HEK293 (cell line): ENCODE measurements at regions not wholly inside any gene's neighbourhood (a gene's known extent, or its start where the extent isn't known, plus 50 kb on each side); places are given as distances from the start of the nearest gene placed in this dataset.

ENCODE experiments used
- CTCF ChIA-PET: fragments of 350-600 bp; formaldehyde crosslinking; extraction: SDS; loops from one replicate; lab custom pipeline; 2021; ENCODE audit warnings: antibody characterized with exemption; lab: Yijun Ruan, JAX
- POLR2A ChIA-PET: fragments of 300-600 bp; formaldehyde crosslinking; extraction: SDS; loops from one replicate; lab custom pipeline; 2020; ENCODE audit warnings: antibody characterized with exemption, inconsistent platforms; lab: Yijun Ruan, JAX
- H3K27ac ChIP-seq: fragments of 200-500 bp; sonication (Bioruptor generic); 2 replicates; pipeline ENCODE4 v1.5.1; 2014; ENCODE audit warnings: low read depth, low read length, control low read depth, inconsistent platforms; ENCODE audit errors: extremely low read depth
- H3K36me3 ChIP-seq, 2 experiments: fragments of 200-500 bp in 1 of 2; sonication (Bioruptor generic) in 1 of 2; 1 replicate in 1 of 2; 2 replicates in 1 of 2; pipeline ENCODE4 v1.5.1; 2014 to 2017; ENCODE audit warnings: inconsistent platforms in 2 of 2, low read length in 2 of 2; ENCODE audit not compliant: control insufficient read depth in 2 of 2, insufficient read depth in 1 of 2
- H3K4me1 ChIP-seq: fragments of 200-500 bp; sonication (Bioruptor generic); 2 replicates; pipeline ENCODE4 v1.5.1; 2014; ENCODE audit warnings: mild to moderate bottlenecking, low read length, inconsistent platforms; ENCODE audit not compliant: control insufficient read depth, insufficient read depth
- H3K4me3 ChIP-seq: 2 replicates; pipeline ENCODE4 v1.5.1; 2011; ENCODE audit warnings: low read depth, mild to moderate bottlenecking, control low read depth, low read length, moderate library complexity
- H3K9me3 ChIP-seq: fragments of 200-500 bp; sonication (Bioruptor generic); 2 replicates; pipeline ENCODE4 v1.5.1; 2014; ENCODE audit warnings: low read depth, low read length, inconsistent platforms; ENCODE audit not compliant: control insufficient read depth, insufficient read depth
- BCL11A ChIP-seq: fragments of 450-650 bp; formaldehyde crosslinking; IDR thresholded peaks from 2 replicates; pipeline ENCODE4 v1.5.1; 2016; ENCODE audit warnings: low read depth, missing biosample characterization, missing genetic modification characterization
- GLI2 ChIP-seq: fragments of 450-650 bp; formaldehyde crosslinking; IDR thresholded peaks from 2 replicates; pipeline ENCODE4; 2017; ENCODE audit warnings: missing biosample characterization, missing genetic modification characterization, low read depth, borderline replicate concordance
- MEIS1 ChIP-seq: sonication (generic); formaldehyde crosslinking; IDR thresholded peaks from 2 replicates; pipeline ENCODE4 v1.8.1; 2022; ENCODE audit warnings: missing genetic modification reagents, mild to moderate bottlenecking, borderline replicate concordance
- OVOL3 ChIP-seq: fragments of 450-650 bp; formaldehyde crosslinking; IDR thresholded peaks from 2 replicates; pipeline ENCODE4 v1.5.1; 2016; ENCODE audit warnings: missing biosample characterization, missing genetic modification characterization
- PATZ1 ChIP-seq: fragments of 450-650 bp; formaldehyde crosslinking; IDR thresholded peaks from 2 replicates; pipeline ENCODE4 v1.5.1; 2016; ENCODE audit warnings: missing biosample characterization, missing genetic modification characterization
- YY1 ChIP-seq: fragments of 450-650 bp; formaldehyde crosslinking; IDR thresholded peaks from 2 replicates; pipeline ENCODE4 v1.5.1; 2018; ENCODE audit warnings: missing biosample characterization, missing genetic modification characterization
- ZBTB10 ChIP-seq: fragments of 450-650 bp; formaldehyde crosslinking; IDR thresholded peaks from 2 replicates; pipeline ENCODE4 v1.5.1; 2016; ENCODE audit warnings: missing biosample characterization, missing genetic modification characterization
- ZBTB21 ChIP-seq: fragments of 450-650 bp; formaldehyde crosslinking; IDR thresholded peaks from 2 replicates; pipeline ENCODE4 v1.5.1; 2017; ENCODE audit warnings: missing biosample characterization, missing genetic modification characterization
- ZBTB8A ChIP-seq: fragments of 450-650 bp; formaldehyde crosslinking; IDR thresholded peaks from 2 replicates; pipeline ENCODE4 v1.5.1; 2016; ENCODE audit warnings: missing biosample characterization, missing genetic modification characterization
- ZFP69B ChIP-seq: fragments of 450-650 bp; formaldehyde crosslinking; IDR thresholded peaks from 2 replicates; pipeline ENCODE4 v1.5.1; 2016; ENCODE audit warnings: missing biosample characterization, missing genetic modification characterization
- ZNF169 ChIP-seq: fragments of 450-650 bp; formaldehyde crosslinking; IDR thresholded peaks from 2 replicates; pipeline ENCODE4 v1.5.1; 2016; ENCODE audit warnings: missing biosample characterization, missing genetic modification characterization
- ZNF239 ChIP-seq: fragments of 450-650 bp; formaldehyde crosslinking; IDR thresholded peaks from 2 replicates; pipeline ENCODE4 v1.5.1; 2016; ENCODE audit warnings: missing biosample characterization, missing genetic modification characterization
- ZNF404 ChIP-seq: fragments of 450-650 bp; formaldehyde crosslinking; IDR thresholded peaks from 2 replicates; pipeline ENCODE4 v1.5.1; 2017; ENCODE audit warnings: missing biosample characterization, missing genetic modification characterization
- ZNF555 ChIP-seq: fragments of 450-650 bp; formaldehyde crosslinking; conservative IDR thresholded peaks from 2 replicates; pipeline ENCODE4 v1.5.1; 2017; ENCODE audit warnings: missing biosample characterization, mild to moderate bottlenecking, missing genetic modification characterization, inconsistent platforms
- ZNF560 ChIP-seq: fragments of 450-650 bp; formaldehyde crosslinking; IDR thresholded peaks from 2 replicates; pipeline ENCODE4 v1.5.1; 2017; ENCODE audit warnings: missing biosample characterization, missing genetic modification characterization, borderline replicate concordance
- ZNF610 ChIP-seq: fragments of 450-650 bp; formaldehyde crosslinking; IDR thresholded peaks from 2 replicates; pipeline ENCODE4 v1.5.1; 2016; ENCODE audit warnings: missing biosample characterization, missing genetic modification characterization, borderline replicate concordance
- ZNF621 ChIP-seq: fragments of 450-650 bp; formaldehyde crosslinking; IDR thresholded peaks from 2 replicates; pipeline ENCODE4 v1.5.1; 2017; ENCODE audit warnings: missing biosample characterization, missing genetic modification characterization
- ZNF704 ChIP-seq: fragments of 450-650 bp; formaldehyde crosslinking; IDR thresholded peaks from 2 replicates; pipeline ENCODE4 v1.5.1; 2016; ENCODE audit warnings: missing biosample characterization, missing genetic modification characterization
- ZNF707 ChIP-seq: fragments of 450-650 bp; formaldehyde crosslinking; IDR thresholded peaks from 2 replicates; pipeline ENCODE4 v1.5.1; 2016; ENCODE audit warnings: missing biosample characterization, missing genetic modification characterization
- ZNF785 ChIP-seq: fragments of 450-650 bp; formaldehyde crosslinking; IDR thresholded peaks from 2 replicates; pipeline ENCODE4 v1.5.1; 2016; ENCODE audit warnings: missing biosample characterization, missing genetic modification characterization
- ZSCAN18 ChIP-seq: fragments of 450-650 bp; formaldehyde crosslinking; IDR thresholded peaks from 2 replicates; pipeline ENCODE4 v1.5.1; 2016; ENCODE audit warnings: missing biosample characterization, missing genetic modification characterization
- TF ChIP-seq, protein P1 (sequence below): fragments of 450-650 bp; formaldehyde crosslinking; IDR thresholded peaks from 2 replicates; pipeline ENCODE4 v1.5.1; 2016; ENCODE audit warnings: missing biosample characterization, missing genetic modification characterization

DNA sequence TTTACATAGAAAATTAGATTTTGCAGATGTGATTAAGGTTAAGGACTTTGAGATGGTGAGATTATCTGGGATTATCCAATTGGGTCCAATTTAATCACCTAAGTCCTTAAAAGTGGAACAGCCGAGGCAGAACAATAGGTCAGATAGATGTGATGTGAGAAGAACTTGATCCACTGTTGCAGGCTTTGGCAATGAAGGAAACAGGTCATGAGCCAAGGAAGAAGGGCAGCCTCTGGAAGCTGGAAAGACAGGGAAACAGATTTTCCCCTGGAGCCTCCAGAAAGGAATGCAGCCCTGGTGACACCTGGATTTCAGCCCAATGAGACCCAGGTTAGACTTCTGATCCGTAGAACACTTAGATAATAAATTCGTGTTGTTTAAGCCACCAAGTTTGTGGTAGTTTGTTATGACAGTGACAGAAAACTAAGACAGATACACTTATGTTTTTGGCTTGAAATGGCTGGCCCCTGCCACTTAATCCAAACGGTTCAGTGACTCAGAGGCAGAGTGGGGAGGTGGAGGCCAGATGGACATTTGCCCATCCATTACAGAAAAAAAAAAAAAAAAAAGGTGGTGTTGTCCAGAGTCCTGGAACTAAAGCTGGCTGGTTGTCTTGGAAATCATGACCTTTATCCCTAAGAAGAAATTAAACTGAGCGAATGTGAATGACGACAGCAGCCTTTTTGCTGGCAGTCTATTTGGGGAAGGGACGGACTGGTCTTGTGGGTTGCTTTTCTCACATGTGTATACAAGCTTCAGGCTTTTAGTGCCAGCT lies 181.9 kb upstream of the NRXN3 start (continued):
- TF ChIP-seq ZSCAN18 (tag by site-specific recombination) (no peak), ZNF785 (tag by site-specific recombination) (no peak)

- POLR2A ChIA-PET, result no interaction called here
- Histone ChIP-seq H3K4me3 (no peak overlapping the region), H3K36me3 (no peaks in the 10 kb centered on the region), H3K9me3 (no peaks in the 10 kb centered on the region), H3K4me1 (0 out of 2 replicates have a peak, but pooled peaks cover 5% of the 10 kb centered on the region), H3K27ac (no peak overlapping the region)
- CTCF ChIA-PET, result interaction anchor here (0.7 to 0.9 kb wide), 2 partner anchors 9 to 127 kb away, joined by 4 to 6 read pairs; no protein-coding TSS in a partner anchor
- TF ChIP-seq ZFP69B (tag by site-specific recombination), result no peak
- no peak for TF ChIP-seq ZBTB8A
- no peak for TF ChIP-seq ZNF610 (tag by site-specific recombination)
- no peak for TF ChIP-seq ZNF555
- no peak for TF ChIP-seq ZNF239 (tag by site-specific recombination)
- TF ChIP-seq, protein P1, sequence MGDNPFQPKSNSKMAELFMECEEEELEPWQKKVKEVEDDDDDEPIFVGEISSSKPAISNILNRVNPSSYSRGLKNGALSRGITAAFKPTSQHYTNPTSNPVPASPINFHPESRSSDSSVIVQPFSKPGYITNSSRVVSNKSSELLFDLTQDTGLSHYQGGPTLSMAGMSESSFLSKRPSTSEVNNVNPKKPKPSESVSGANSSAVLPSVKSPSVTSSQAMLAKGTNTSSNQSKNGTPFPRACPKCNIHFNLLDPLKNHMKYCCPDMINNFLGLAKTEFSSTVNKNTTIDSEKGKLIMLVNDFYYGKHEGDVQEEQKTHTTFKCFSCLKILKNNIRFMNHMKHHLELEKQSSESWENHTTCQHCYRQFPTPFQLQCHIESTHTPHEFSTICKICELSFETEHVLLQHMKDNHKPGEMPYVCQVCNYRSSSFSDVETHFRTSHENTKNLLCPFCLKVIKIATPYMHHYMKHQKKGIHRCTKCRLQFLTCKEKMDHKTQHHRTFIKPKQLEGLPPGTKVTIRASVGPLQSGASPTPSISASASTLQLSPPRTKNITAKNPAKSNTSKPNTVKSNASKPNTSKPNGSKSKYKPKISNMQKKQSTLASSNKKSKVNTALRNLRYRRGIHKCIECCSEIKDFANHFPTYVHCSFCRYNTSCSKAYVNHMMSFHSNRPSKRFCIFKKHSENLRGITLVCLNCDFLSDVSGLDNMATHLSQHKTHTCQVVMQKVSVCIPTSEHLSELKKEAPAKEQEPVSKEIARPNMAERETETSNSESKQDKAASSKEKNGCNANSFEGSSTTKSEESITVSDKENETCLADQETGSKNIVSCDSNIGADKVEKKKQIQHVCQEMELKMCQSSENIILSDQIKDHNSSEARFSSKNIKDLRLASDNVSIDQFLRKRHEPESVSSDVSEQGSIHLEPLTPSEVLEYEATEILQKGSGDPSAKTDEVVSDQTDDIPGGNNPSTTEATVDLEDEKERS (tag by site-specific recombination), result no peak
- no peak for TF ChIP-seq ZNF404 (tag by site-specific recombination)
- TF ChIP-seq OVOL3 (tag by site-specific recombination), result no peak
- TF ChIP-seq ZNF621, result no peak
- TF ChIP-seq ZBTB10 (tag by site-specific recombination), result no peak
- TF ChIP-seq GLI2 (tag by site-specific recombination), result no peak
- TF ChIP-seq BCL11A (tag by site-specific recombination), result no peak
- no peak for TF ChIP-seq ZNF707 (tag by site-specific recombination)
- TF ChIP-seq ZNF560, result no peak
- TF ChIP-seq ZNF169 (tag by site-specific recombination), result no peak
- no peak for TF ChIP-seq PATZ1 (tag by site-specific recombination)
- TF ChIP-seq YY1, result no peak
- no peak for TF ChIP-seq ZBTB21 (tag by site-specific recombination)
- no peak for TF ChIP-seq MEIS1 (CRISPR knock-in tag)
- TF ChIP-seq ZNF704 (tag by site-specific recombination), result no peak
Observed at GRCh38 chr14:77988970-77989369, 181.2 kb upstream of the NRXN3 start.
